GM19467 (cell line): ENCODE measurements at regions not wholly inside any gene's neighbourhood (a gene's known extent, or its start where the extent isn't known, plus 50 kb on each side); places are given as distances from the start of the nearest gene placed in this dataset.

Experiments used
- ATAC-seq: cut with Tn5 transposase; IDR thresholded peaks from one replicate; pipeline ENCODE4 v1.9.1; 2021; ENCODE audit warnings: mild to moderate bottlenecking, moderate library complexity; ENCODE audit not compliant: unreplicated experiment

GRCh38 chr18:66759050-66759828 lies 155.3 kb upstream of the CDH19 start:
- no peak for ATAC-seq

GRCh38 chr18:66757946-66758345 lies 154.1 kb upstream of the CDH19 start:
- ATAC-seq, result no peak

- no peak for ATAC-seq
Measured at GRCh38 chr18:66754335-66754734, 150.4 kb upstream of the CDH19 start.

- no peak for ATAC-seq
Measured at GRCh38 chr18:66752733-66753132, 148.8 kb upstream of the CDH19 start.

GRCh38 chr18:66749481-66750035 lies 145.7 kb upstream of the CDH19 start:
- no peak for ATAC-seq

- ATAC-seq, result no peak
Measured at GRCh38 chr18:66749030-66749429, 145.1 kb upstream of the CDH19 start.

- no peak for ATAC-seq
Measured at GRCh38 chr18:66742832-66743231, 138.9 kb upstream of the CDH19 start.

GRCh38 chr18:66735933-66736332 lies 132.0 kb upstream of the CDH19 start:
- no peak for ATAC-seq

GRCh38 chr18:66734451-66734850 lies 130.6 kb upstream of the CDH19 start:
- no peak for ATAC-seq

- no peak for ATAC-seq
Measured at GRCh38 chr18:66731890-66732289, 128.0 kb upstream of the CDH19 start.

- ATAC-seq, result no peak
Measured at GRCh38 chr18:66729442-66730239, 125.8 kb upstream of the CDH19 start.

- ATAC-seq, result no peak
Measured at GRCh38 chr18:66728951-66729350, 125.1 kb upstream of the CDH19 start.

GRCh38 chr18:66727991-66728390 lies 124.1 kb upstream of the CDH19 start:
- ATAC-seq, result no peak

- no peak for ATAC-seq
Measured at GRCh38 chr18:66724664-66725356, 120.9 kb upstream of the CDH19 start.

GRCh38 chr18:66722671-66723070 lies 118.8 kb upstream of the CDH19 start:
- no peak for ATAC-seq

GRCh38 chr18:66708646-66709045 lies 104.8 kb upstream of the CDH19 start:
- ATAC-seq, result no peak

- no peak for ATAC-seq
Measured at GRCh38 chr18:66707473-66707872, 103.6 kb upstream of the CDH19 start.

GRCh38 chr18:66695281-66695680 lies 91.4 kb upstream of the CDH19 start:
- no peak for ATAC-seq

GRCh38 chr18:66694852-66695251 lies 91.0 kb upstream of the CDH19 start:
- no peak for ATAC-seq

GRCh38 chr18:66687635-66688034 lies 83.7 kb upstream of the CDH19 start:
- no peak for ATAC-seq

GRCh38 chr18:66682855-66683322 lies 79.0 kb upstream of the CDH19 start:
- ATAC-seq, result no peak
